GM12892 (cell line): ENCODE measurements at regions not wholly inside any gene's neighbourhood (a gene's known extent, or its start where the extent isn't known, plus 50 kb on each side); places are given as distances from the start of the nearest gene placed in this dataset.

Experiments
- POLR2A ChIP-seq: IDR thresholded peaks from 2 replicates; pipeline ENCODE4 v1.6.1; 2011; ENCODE audit warnings: low read depth, low read length, control low read depth
- POLR2AphosphoS5 ChIP-seq: IDR thresholded peaks from 2 replicates; pipeline ENCODE4 v1.6.1; 2011; ENCODE audit warnings: low read depth, low read length, control low read depth
- TAF1 ChIP-seq: IDR thresholded peaks from 2 replicates; pipeline ENCODE4 v1.6.1; 2011; ENCODE audit warnings: low read depth, mild to moderate bottlenecking, control low read depth, low read length, borderline replicate concordance

DNA sequence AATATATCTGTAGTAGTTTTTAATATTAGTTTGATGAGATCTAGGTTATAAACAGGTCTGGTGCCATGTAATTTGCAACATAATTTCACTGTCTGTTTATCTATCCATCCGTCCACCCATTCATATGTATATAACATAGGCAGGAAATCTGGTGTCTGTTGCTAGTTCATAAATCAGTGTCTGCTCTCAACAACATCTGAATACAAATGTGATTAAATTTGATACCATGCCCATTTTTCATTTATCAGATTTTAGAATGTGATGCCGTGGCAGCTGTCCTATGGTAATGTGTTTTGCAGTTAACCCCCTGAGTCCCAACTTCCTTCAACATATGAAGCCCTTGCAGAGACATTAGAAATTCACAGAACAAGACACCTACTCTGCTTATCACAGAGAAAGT, 228.4 kb downstream of the CMPK2 start:
- no peak for TF ChIP-seq POLR2AphosphoS5
- TF ChIP-seq POLR2A = no peak
- no peak for TF ChIP-seq TAF1
